ENCODE measurements at regions not wholly inside any gene's neighbourhood (a gene's known extent, or its start where the extent isn't known, plus 50 kb on each side); places are given as distances from the start of the nearest gene placed in this dataset.

GRCh38 chr12:69129017-69129416 is 110.4 kb upstream of the CPSF6 start:
- TF ChIP-seq, protein P1, sequence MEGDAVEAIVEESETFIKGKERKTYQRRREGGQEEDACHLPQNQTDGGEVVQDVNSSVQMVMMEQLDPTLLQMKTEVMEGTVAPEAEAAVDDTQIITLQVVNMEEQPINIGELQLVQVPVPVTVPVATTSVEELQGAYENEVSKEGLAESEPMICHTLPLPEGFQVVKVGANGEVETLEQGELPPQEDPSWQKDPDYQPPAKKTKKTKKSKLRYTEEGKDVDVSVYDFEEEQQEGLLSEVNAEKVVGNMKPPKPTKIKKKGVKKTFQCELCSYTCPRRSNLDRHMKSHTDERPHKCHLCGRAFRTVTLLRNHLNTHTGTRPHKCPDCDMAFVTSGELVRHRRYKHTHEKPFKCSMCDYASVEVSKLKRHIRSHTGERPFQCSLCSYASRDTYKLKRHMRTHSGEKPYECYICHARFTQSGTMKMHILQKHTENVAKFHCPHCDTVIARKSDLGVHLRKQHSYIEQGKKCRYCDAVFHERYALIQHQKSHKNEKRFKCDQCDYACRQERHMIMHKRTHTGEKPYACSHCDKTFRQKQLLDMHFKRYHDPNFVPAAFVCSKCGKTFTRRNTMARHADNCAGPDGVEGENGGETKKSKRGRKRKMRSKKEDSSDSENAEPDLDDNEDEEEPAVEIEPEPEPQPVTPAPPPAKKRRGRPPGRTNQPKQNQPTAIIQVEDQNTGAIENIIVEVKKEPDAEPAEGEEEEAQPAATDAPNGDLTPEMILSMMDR (IDR thresholded peaks at IDR 0.05; ENCODE audit: borderline replicate concordance, control extremely low read depth, extremely low read depth, insufficient read depth, missing control alignments): no peak
- no peak for DNase-seq (ENCODE audit: low spot score)
- in situ Hi-C loops (cut with MboI; ENCODE audit: low sequenced_read_pairs, unreplicated experiment): no loop called here

GRCh38 chr12:69129564-69129963 is 109.8 kb upstream of the CPSF6 start:
- TF ChIP-seq, protein P1 (IDR thresholded peaks at IDR 0.05; ENCODE audit: borderline replicate concordance, control extremely low read depth, extremely low read depth, insufficient read depth, missing control alignments): no peak
- in situ Hi-C loops (cut with MboI; ENCODE audit: low sequenced_read_pairs, unreplicated experiment): no loop called here
- DNase-seq (ENCODE audit: low spot score): no peak

GRCh38 chr12:69130064-69130463 is 109.3 kb upstream of the CPSF6 start:
- TF ChIP-seq, protein P1 (IDR thresholded peaks at IDR 0.05; ENCODE audit: borderline replicate concordance, control extremely low read depth, extremely low read depth, insufficient read depth, missing control alignments): no peak
- no peak for DNase-seq (ENCODE audit: low spot score)
- in situ Hi-C loops (cut with MboI; ENCODE audit: low sequenced_read_pairs, unreplicated experiment): no loop called here

GRCh38 chr12:69131077-69131476 is 108.3 kb upstream of the CPSF6 start:
- in situ Hi-C loops (cut with MboI; ENCODE audit: low sequenced_read_pairs, unreplicated experiment): no loop called here
- TF ChIP-seq, protein P1 (IDR thresholded peaks at IDR 0.05; ENCODE audit: borderline replicate concordance, control extremely low read depth, extremely low read depth, insufficient read depth, missing control alignments): no peak
- no peak for DNase-seq (ENCODE audit: low spot score)

GRCh38 chr12:69136931-69137613 is 102.3 kb upstream of the CPSF6 start:
- no peak for DNase-seq (ENCODE audit: low spot score)
- in situ Hi-C loops (cut with MboI; ENCODE audit: low sequenced_read_pairs, unreplicated experiment): no loop called here
- TF ChIP-seq, protein P1 (IDR thresholded peaks at IDR 0.05; ENCODE audit: borderline replicate concordance, control extremely low read depth, extremely low read depth, insufficient read depth, missing control alignments): no peak

DNA sequence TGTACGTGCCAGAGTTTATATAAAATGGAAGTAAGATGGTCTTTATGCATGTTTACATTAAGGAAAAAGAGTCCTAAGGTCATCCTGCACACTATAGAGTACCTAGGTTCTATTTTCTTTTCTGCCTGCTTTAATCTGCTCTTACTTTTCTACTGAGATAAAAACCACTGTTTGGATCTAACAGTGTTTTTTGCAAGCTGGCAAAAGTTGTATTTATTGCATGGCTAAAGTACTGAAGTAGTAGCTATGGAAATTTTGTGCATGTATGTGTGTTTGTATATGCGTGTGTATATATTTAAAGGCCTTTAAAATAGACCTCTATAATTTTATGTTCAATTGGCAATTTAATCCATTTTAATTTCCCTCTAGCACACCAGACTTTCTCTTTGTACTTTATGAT is 98.3 kb upstream of the CPSF6 start:
- TF ChIP-seq, protein P1 (IDR thresholded peaks at IDR 0.05; ENCODE audit: borderline replicate concordance, control extremely low read depth, extremely low read depth, insufficient read depth, missing control alignments): no peak
- no peak for DNase-seq (ENCODE audit: low spot score)
- in situ Hi-C loops (cut with MboI; ENCODE audit: low sequenced_read_pairs, unreplicated experiment): no loop called here

Measured in GM13976 (cell line).